IPS DF 6.9 (cell line): ENCODE measurements at regions not wholly inside any gene's neighbourhood (a gene's known extent, or its start where the extent isn't known, plus 50 kb on each side); places are given as distances from the start of the nearest gene placed in this dataset.

ENCODE experiments used
- DNase-seq: peaks from one replicate; pipeline ENCODE4 v3.0.0-alpha.2; 2013; ENCODE audit warnings: low read depth, low spot score
- H3K27ac ChIP-seq: one replicate; pipeline ENCODE4 v1.5.1; 2013; ENCODE audit warnings: low read length, control low read depth
- H3K27me3 ChIP-seq: 2 replicates; pipeline ENCODE4 v1.6.1; 2013; ENCODE audit warnings: mild to moderate bottlenecking, low read length; ENCODE audit not compliant: control insufficient read depth, insufficient read depth
- H3K36me3 ChIP-seq: 2 replicates; pipeline ENCODE4 v1.6.1; 2013; ENCODE audit warnings: low read length; ENCODE audit not compliant: control insufficient read depth, insufficient read depth
- H3K4me1 ChIP-seq: 2 replicates; pipeline ENCODE4 v1.6.1; 2013; ENCODE audit warnings: low read length; ENCODE audit not compliant: control insufficient read depth, insufficient read depth
- H3K4me3 ChIP-seq: 2 replicates; pipeline ENCODE4 v1.5.1; 2013; ENCODE audit warnings: mild to moderate bottlenecking, low read length
- H3K9me3 ChIP-seq: 2 replicates; pipeline ENCODE4 v1.6.1; 2013; ENCODE audit warnings: low read length, inconsistent platforms; ENCODE audit not compliant: control insufficient read depth, insufficient read depth
- WGBS: extraction: QIAGEN DNeasy Blood & Tissue Kit; methylation state at CpG from one replicate; pipeline ENCODE4 v1.1.7; 2013; ENCODE audit warnings: mixed read lengths, missing lambda C conversion rate; ENCODE audit not compliant: insufficient read length, insufficient coverage; 5-methylcytosine and 5-hydroxymethylcytosine counted together

- no peaks in the 10 kb centered on the region; the same call in 1 of the 2 replicates for H3K27me3 ChIP-seq
- no peaks in the 10 kb centered on the region for H3K4me1 ChIP-seq
- DNase-seq = no peak
- H3K9me3 ChIP-seq = no peaks in the 10 kb centered on the region
- 100% methylated on average over 1 of the region's 3 CpGs for WGBS
- H3K27ac ChIP-seq = no peak overlapping the region
- H3K36me3 ChIP-seq = no peaks in the 10 kb centered on the region; the same call in 1 of the 2 replicates
- no peak overlapping the region for H3K4me3 ChIP-seq
Measured at GRCh38 chr14:32018391-32019092, 58.6 kb upstream of the ARHGAP5 start.

DNA sequence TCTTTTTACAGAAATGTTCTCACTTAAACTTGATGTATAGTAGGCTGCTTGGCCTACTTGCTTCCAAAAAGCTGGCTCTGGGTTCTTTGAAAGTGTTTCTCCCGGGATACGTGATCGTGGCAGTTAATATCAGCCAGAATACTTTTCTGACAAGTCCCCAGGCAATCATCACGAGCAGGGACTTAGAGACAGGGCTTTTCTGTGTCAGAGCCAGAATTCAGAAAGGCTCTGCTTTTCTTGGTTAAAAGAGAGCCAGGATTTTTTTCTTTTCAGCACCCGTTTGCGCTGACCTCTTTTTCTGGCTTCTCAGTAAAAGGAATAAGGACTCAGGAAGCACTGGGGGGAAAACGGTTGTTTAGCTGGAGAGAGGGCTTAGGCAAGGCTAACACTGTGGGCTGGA lies 57.8 kb upstream of the ARHGAP5 start:
- no peak for DNase-seq
- Histone ChIP-seq H3K4me3 (no peak overlapping the region), H3K9me3 (no peaks in the 10 kb centered on the region), H3K36me3 (no peaks in the 10 kb centered on the region; the same call in 1 of the 2 replicates), H3K27ac (no peak overlapping the region), H3K27me3 (no peaks in the 10 kb centered on the region; the same call in 1 of the 2 replicates), H3K4me1 (no peaks in the 10 kb centered on the region)
- WGBS = no CpG with 5 or more reads among the region's 7 CpGs

GRCh38 chr14:32020882-32021281 lies 56.2 kb upstream of the ARHGAP5 start:
- no peaks in the 10 kb centered on the region; the same call in 1 of the 2 replicates for H3K27me3 ChIP-seq
- no peak overlapping the region for H3K27ac ChIP-seq
- H3K9me3 ChIP-seq = no peaks in the 10 kb centered on the region
- no peak for DNase-seq
- no peaks in the 10 kb centered on the region for H3K4me1 ChIP-seq
- H3K4me3 ChIP-seq = no peak overlapping the region
- no CpG with 5 or more reads among the region's 4 CpGs for WGBS
- no peaks in the 10 kb centered on the region; the same call in 1 of the 2 replicates for H3K36me3 ChIP-seq

- DNase-seq = no peak
- Histone ChIP-seq H3K36me3 (no peaks in the 10 kb centered on the region; the same call in 1 of the 2 replicates), H3K9me3 (no peaks in the 10 kb centered on the region), H3K4me3 (no peak overlapping the region), H3K4me1 (no peaks in the 10 kb centered on the region), H3K27me3 (no peaks in the 10 kb centered on the region), H3K27ac (no peak overlapping the region)
- WGBS = no CpG with 5 or more reads among the region's 3 CpGs
Measured at GRCh38 chr14:32021341-32021740, 55.8 kb upstream of the ARHGAP5 start.

- H3K27ac ChIP-seq = no peak overlapping the region
- WGBS = no CpG with 5 or more reads among the region's 4 CpGs
- no peaks in the 10 kb centered on the region for H3K9me3 ChIP-seq
- no peaks in the 10 kb centered on the region for H3K27me3 ChIP-seq
- no peak for DNase-seq
- no peaks in the 10 kb centered on the region for H3K4me1 ChIP-seq
- H3K36me3 ChIP-seq = no peaks in the 10 kb centered on the region; the same call in 1 of the 2 replicates
- no peak overlapping the region for H3K4me3 ChIP-seq
Measured at GRCh38 chr14:32022525-32022924, 54.6 kb upstream of the ARHGAP5 start.

GRCh38 chr14:32022938-32023466 lies 54.1 kb upstream of the ARHGAP5 start:
- no peak overlapping the region for H3K4me3 ChIP-seq
- no peaks in the 10 kb centered on the region for H3K4me1 ChIP-seq
- no peaks in the 10 kb centered on the region; the same call in 1 of the 2 replicates for H3K36me3 ChIP-seq
- H3K27me3 ChIP-seq = no peaks in the 10 kb centered on the region
- WGBS = no CpG with 5 or more reads among the region's 3 CpGs
- H3K9me3 ChIP-seq = no peaks in the 10 kb centered on the region
- DNase-seq = no peak
- H3K27ac ChIP-seq = no peak overlapping the region

- no CpG with 5 or more reads among the region's 3 CpGs for WGBS
- Histone ChIP-seq H3K36me3 (no peaks in the 10 kb centered on the region; the same call in 1 of the 2 replicates), H3K9me3 (no peaks in the 10 kb centered on the region), H3K27me3 (no peaks in the 10 kb centered on the region), H3K4me3 (no peak overlapping the region), H3K27ac (no peak overlapping the region), H3K4me1 (no peaks in the 10 kb centered on the region)
- DNase-seq = no peak
Measured at GRCh38 chr14:32023540-32023939, 53.6 kb upstream of the ARHGAP5 start.

DNA sequence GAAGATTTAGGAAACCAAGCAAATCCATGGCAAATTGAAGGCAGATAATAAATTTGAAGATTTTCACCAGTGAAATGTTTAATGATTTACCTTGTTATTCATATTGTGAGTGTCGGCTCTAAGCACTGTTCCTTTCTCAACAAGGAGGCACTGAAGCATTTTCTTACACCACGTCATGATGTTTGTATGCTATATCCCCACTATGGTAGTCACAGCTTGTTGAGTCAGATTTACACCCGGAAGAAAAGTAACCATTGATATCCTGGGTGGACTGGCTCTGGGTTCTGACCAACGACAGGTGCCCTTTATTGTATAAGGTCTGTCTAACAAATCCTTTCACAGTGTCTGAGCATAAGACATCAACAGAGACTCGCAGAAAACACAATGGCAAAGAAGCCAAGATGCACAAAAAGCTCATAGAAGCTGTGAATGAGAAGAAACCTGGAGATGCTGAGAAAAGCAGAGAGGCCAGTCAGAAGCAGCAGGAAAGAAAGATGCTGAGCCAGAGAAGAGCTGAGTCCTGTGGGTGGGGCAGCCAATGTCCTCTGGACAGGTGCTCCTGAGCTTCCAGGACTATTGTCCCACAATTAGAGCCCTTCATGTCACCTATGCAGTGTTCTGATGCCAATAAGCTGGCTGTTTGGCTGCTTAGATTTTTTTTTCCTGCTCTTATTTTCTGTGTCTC lies 49.7 kb upstream of the ARHGAP5 start:
- no peak overlapping the region for H3K4me3 ChIP-seq
- no peak overlapping the region for H3K27ac ChIP-seq
- DNase-seq = no peak
- no peaks in the 10 kb centered on the region for H3K36me3 ChIP-seq
- no CpG with 5 or more reads among the region's 5 CpGs for WGBS
- no peaks in the 10 kb centered on the region for H3K4me1 ChIP-seq
- H3K9me3 ChIP-seq = no peaks in the 10 kb centered on the region
- H3K27me3 ChIP-seq = no peaks in the 10 kb centered on the region
